ENCODE measurements at regions not wholly inside any gene's neighbourhood (a gene's known extent, or its start where the extent isn't known, plus 50 kb on each side); places are given as distances from the start of the nearest gene placed in this dataset.

GRCh38 chr18:61159246-61159645 is 174.0 kb upstream of the CDH20 start:
- POLR2A ChIA-PET (ENCODE audit: low non-redundant PET): no interaction called here
- TF ChIP-seq, protein P1, sequence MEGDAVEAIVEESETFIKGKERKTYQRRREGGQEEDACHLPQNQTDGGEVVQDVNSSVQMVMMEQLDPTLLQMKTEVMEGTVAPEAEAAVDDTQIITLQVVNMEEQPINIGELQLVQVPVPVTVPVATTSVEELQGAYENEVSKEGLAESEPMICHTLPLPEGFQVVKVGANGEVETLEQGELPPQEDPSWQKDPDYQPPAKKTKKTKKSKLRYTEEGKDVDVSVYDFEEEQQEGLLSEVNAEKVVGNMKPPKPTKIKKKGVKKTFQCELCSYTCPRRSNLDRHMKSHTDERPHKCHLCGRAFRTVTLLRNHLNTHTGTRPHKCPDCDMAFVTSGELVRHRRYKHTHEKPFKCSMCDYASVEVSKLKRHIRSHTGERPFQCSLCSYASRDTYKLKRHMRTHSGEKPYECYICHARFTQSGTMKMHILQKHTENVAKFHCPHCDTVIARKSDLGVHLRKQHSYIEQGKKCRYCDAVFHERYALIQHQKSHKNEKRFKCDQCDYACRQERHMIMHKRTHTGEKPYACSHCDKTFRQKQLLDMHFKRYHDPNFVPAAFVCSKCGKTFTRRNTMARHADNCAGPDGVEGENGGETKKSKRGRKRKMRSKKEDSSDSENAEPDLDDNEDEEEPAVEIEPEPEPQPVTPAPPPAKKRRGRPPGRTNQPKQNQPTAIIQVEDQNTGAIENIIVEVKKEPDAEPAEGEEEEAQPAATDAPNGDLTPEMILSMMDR (conservative IDR thresholded peaks at IDR 0.05; ENCODE audit: low read depth): no peak
- CTCF ChIA-PET: no interaction called here

GRCh38 chr18:61164321-61164720 is 168.9 kb upstream of the CDH20 start:
- DNase-seq (ENCODE audit: low spot score): no peak
- ChIA-PET POLR2A (ENCODE audit: low non-redundant PET) (no interaction called here), CTCF (no interaction called here)
- no peak overlapping the region for H3K27ac ChIP-seq
- TF ChIP-seq, protein P1 (conservative IDR thresholded peaks at IDR 0.05; ENCODE audit: low read depth): no peak

More at GRCh38 chr18:61159246-61159645, 174.0 kb upstream of the CDH20 start:
- DNase-seq (ENCODE audit: low spot score): no peak
- no peak overlapping the region for H3K27ac ChIP-seq

DNA sequence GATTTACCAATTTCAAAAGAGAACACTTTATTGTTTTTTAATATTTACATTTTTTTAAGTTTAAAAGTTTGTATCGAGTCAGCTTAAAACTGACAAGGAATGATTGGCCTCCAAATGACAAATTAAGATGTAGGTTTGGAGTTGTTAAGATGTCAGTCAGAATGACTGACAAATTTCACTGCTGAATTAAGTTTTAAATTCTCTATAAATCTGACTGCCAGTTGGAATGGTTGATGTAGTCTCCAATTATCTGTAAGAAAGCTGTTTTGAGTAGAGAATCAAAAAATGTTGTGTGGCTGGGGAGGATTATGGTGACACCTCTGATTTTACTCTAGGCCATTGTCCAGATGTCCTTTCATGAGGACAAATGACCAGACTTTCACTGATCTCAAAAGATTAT is 165.3 kb upstream of the CDH20 start:
- CTCF ChIA-PET: no interaction called here
- POLR2A ChIA-PET (ENCODE audit: low non-redundant PET): no interaction called here
- TF ChIP-seq, protein P1 (conservative IDR thresholded peaks at IDR 0.05; ENCODE audit: low read depth): no peak
- DNase-seq (ENCODE audit: low spot score): no peak
- no peak overlapping the region for H3K27ac ChIP-seq

GRCh38 chr18:61169386-61169785 is 163.8 kb upstream of the CDH20 start:
- DNase-seq (ENCODE audit: low spot score): no peak
- TF ChIP-seq, protein P1 (conservative IDR thresholded peaks at IDR 0.05; ENCODE audit: low read depth): no peak
- H3K27ac ChIP-seq: no peak overlapping the region
- ChIA-PET POLR2A (ENCODE audit: low non-redundant PET) (no interaction called here), CTCF (no interaction called here)

- ChIA-PET POLR2A (ENCODE audit: low non-redundant PET) (no interaction called here), CTCF (no interaction called here)
- TF ChIP-seq, protein P1 (conservative IDR thresholded peaks at IDR 0.05; ENCODE audit: low read depth): no peak
- DNase-seq (ENCODE audit: low spot score): no peak
- H3K27ac ChIP-seq: no peak overlapping the region
Measured at GRCh38 chr18:61172624-61173023, 160.6 kb upstream of the CDH20 start.

- no peak overlapping the region for H3K27ac ChIP-seq
- CTCF ChIA-PET: no interaction called here
- TF ChIP-seq, protein P1 (conservative IDR thresholded peaks at IDR 0.05; ENCODE audit: low read depth): no peak
- DNase-seq (ENCODE audit: low spot score): peak; percentile 0
- POLR2A ChIA-PET (ENCODE audit: low non-redundant PET): no interaction called here
Measured at GRCh38 chr18:61173554-61173953, 159.7 kb upstream of the CDH20 start.

DNA sequence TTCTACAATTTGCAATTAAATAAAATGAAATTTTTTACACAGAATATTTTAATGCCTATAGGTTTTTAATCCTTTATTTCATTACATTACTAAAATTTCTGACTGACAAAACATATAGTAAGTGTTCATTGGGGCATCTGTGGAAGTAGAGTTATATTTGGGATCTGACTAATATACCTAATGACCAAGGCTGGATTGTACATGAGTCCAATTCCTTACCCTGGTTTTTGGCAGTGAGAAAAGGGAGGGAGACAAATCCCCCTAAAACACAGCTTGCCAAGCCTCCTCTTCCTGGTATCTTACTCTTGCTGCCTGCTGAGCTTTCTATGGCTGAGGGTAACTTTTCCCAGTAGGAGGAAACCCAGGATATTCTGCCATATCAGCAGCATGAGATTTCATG is 149.4 kb upstream of the CDH20 start:
- TF ChIP-seq, protein P1 (conservative IDR thresholded peaks at IDR 0.05; ENCODE audit: low read depth): no peak
- POLR2A ChIA-PET (ENCODE audit: low non-redundant PET): no interaction called here
- no peak for DNase-seq (ENCODE audit: low spot score)
- no peak overlapping the region for H3K27ac ChIP-seq
- CTCF ChIA-PET: no interaction called here

All from RWPE1 (cell line).